Dermis blood vessel endothelial cell (primary cell): ENCODE measurements at regions not wholly inside any gene's neighbourhood (a gene's known extent, or its start where the extent isn't known, plus 50 kb on each side); places are given as distances from the start of the nearest gene placed in this dataset.
A peak's percentile ranks its signal among the peaks of the same experiment; 100 is the strongest.

ENCODE experiments used
- DNase-seq: peaks from one replicate; pipeline ENCODE4 v3.0.0; 2010

DNA sequence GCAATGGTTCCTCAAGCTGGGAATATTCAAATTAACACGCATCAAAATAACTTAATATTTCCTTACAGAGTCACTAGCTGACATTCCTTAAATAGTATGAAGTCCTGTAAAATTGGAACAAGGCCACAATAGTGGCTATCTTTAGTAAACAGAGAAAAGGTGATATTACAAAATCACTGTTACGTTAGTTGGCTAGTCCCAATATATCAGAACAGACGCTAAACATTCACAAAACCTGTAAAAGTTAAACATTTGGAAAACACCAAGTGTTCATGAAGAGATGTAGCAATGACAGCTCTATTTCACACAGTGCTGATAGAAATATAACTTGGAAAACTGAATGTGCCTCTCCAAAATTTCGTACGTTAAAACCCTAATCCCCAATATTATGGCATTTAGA is 61.0 kb upstream of the FAM47C start:
- no peak for DNase-seq

DNA sequence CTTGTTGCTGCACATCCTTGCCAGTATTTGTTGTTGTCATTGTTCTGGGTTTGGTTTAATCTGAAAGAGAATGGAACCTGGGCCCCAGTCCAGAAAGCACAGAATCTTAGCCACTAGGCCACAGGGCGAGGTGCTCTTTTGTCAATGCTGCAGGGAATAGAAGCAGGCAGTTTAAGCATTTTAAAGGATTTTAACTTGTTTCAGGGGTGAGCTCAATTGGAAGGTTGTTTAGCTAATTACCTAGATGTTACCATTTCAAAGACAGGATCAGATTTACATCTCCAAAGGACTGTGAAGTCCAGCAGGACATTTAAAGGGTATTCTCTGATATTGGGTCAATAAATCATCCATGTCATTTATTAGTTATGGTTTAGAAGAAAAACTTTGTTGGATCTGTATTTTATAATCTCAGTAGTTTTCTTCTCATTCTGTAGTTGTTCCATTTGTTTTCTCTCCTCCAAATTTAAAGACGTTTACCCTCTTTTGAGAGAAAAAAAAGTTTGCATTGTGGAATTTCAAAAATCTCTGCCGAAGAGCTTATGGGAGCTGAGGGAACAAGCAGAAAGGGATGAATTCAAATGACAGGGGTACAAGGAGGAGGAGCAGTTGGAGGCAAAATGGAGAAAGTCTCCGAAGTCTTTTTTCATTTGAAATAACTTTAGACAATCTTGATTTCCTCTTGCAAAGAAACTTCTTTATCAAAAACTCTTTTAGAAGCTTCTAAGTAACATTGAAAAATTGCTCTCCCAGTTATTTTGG is 57.5 kb upstream of the FAM47C start:
- no peak for DNase-seq

DNA sequence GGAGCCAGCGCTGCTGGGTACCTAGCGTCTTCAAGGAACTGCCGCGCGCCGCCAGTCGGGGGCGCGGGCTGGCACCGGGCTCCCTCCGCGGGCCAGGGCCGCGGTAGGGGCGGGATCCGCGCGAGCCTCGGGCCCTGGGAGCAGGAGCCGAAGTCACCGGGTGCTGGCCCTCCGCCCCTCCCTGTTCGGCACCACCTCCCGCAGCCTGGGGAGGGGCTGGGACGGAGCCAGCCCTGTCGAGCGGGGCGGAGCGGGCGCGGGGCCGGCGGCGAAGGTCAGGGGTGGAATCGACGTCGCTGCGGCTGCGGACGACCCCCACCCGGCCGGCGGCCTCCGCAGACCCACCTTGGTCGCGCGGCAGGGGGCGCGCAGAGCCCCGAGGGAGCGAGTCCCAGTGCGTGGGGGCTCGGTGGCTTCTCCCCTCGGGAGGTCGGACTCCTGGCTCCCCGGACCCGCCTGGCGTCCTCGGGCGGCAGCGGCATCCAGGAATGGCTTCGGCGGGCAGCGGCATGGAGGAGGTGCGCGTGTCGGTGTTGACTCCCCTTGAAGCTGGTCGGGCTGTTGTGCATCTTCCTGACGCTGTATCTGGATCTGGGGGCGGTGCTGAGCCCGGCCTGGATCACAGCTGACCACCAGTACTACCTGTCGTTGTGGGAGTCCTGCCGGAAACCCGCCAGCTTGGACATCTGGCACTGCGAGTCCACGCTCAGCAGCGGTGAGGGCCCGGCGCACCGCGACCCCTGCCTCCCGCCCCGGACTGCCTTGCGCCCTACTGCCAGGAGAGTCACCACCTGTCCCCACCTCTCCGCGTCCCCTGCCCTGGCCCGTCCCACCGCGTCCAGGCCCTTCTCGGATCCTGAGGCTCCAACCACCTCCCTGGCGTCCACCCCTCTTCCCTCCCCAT is 50.5 kb upstream of the FAM47C start:
- DNase-seq: peak; percentile 17
